ENCODE measurements at regions not wholly inside any gene's neighbourhood (a gene's known extent, or its start where the extent isn't known, plus 50 kb on each side); places are given as distances from the start of the nearest gene placed in this dataset.

GRCh38 chr16:79392081-79392480 lies 208.5 kb downstream of the MAF start:
- no peak for TF ChIP-seq NANOG (IDR thresholded peaks at IDR 0.05; ENCODE audit: borderline replicate concordance)
- no peak for TF ChIP-seq ZNF331 (CRISPR knock-in tag; IDR thresholded peaks at IDR 0.05; ENCODE audit: low read depth)
- no peak for TF ChIP-seq JUNB (IDR thresholded peaks at IDR 0.05; ENCODE audit: unreplicated experiment)
- TF ChIP-seq, protein P1, sequence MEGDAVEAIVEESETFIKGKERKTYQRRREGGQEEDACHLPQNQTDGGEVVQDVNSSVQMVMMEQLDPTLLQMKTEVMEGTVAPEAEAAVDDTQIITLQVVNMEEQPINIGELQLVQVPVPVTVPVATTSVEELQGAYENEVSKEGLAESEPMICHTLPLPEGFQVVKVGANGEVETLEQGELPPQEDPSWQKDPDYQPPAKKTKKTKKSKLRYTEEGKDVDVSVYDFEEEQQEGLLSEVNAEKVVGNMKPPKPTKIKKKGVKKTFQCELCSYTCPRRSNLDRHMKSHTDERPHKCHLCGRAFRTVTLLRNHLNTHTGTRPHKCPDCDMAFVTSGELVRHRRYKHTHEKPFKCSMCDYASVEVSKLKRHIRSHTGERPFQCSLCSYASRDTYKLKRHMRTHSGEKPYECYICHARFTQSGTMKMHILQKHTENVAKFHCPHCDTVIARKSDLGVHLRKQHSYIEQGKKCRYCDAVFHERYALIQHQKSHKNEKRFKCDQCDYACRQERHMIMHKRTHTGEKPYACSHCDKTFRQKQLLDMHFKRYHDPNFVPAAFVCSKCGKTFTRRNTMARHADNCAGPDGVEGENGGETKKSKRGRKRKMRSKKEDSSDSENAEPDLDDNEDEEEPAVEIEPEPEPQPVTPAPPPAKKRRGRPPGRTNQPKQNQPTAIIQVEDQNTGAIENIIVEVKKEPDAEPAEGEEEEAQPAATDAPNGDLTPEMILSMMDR (conservative IDR thresholded peaks at IDR 0.05; ENCODE audit: low read depth in 2 of 2) = no peak
- TF ChIP-seq CREB1 (CRISPR knock-in tag; IDR thresholded peaks at IDR 0.05; ENCODE audit: low read depth) = no peak
- TF ChIP-seq, protein P2, sequence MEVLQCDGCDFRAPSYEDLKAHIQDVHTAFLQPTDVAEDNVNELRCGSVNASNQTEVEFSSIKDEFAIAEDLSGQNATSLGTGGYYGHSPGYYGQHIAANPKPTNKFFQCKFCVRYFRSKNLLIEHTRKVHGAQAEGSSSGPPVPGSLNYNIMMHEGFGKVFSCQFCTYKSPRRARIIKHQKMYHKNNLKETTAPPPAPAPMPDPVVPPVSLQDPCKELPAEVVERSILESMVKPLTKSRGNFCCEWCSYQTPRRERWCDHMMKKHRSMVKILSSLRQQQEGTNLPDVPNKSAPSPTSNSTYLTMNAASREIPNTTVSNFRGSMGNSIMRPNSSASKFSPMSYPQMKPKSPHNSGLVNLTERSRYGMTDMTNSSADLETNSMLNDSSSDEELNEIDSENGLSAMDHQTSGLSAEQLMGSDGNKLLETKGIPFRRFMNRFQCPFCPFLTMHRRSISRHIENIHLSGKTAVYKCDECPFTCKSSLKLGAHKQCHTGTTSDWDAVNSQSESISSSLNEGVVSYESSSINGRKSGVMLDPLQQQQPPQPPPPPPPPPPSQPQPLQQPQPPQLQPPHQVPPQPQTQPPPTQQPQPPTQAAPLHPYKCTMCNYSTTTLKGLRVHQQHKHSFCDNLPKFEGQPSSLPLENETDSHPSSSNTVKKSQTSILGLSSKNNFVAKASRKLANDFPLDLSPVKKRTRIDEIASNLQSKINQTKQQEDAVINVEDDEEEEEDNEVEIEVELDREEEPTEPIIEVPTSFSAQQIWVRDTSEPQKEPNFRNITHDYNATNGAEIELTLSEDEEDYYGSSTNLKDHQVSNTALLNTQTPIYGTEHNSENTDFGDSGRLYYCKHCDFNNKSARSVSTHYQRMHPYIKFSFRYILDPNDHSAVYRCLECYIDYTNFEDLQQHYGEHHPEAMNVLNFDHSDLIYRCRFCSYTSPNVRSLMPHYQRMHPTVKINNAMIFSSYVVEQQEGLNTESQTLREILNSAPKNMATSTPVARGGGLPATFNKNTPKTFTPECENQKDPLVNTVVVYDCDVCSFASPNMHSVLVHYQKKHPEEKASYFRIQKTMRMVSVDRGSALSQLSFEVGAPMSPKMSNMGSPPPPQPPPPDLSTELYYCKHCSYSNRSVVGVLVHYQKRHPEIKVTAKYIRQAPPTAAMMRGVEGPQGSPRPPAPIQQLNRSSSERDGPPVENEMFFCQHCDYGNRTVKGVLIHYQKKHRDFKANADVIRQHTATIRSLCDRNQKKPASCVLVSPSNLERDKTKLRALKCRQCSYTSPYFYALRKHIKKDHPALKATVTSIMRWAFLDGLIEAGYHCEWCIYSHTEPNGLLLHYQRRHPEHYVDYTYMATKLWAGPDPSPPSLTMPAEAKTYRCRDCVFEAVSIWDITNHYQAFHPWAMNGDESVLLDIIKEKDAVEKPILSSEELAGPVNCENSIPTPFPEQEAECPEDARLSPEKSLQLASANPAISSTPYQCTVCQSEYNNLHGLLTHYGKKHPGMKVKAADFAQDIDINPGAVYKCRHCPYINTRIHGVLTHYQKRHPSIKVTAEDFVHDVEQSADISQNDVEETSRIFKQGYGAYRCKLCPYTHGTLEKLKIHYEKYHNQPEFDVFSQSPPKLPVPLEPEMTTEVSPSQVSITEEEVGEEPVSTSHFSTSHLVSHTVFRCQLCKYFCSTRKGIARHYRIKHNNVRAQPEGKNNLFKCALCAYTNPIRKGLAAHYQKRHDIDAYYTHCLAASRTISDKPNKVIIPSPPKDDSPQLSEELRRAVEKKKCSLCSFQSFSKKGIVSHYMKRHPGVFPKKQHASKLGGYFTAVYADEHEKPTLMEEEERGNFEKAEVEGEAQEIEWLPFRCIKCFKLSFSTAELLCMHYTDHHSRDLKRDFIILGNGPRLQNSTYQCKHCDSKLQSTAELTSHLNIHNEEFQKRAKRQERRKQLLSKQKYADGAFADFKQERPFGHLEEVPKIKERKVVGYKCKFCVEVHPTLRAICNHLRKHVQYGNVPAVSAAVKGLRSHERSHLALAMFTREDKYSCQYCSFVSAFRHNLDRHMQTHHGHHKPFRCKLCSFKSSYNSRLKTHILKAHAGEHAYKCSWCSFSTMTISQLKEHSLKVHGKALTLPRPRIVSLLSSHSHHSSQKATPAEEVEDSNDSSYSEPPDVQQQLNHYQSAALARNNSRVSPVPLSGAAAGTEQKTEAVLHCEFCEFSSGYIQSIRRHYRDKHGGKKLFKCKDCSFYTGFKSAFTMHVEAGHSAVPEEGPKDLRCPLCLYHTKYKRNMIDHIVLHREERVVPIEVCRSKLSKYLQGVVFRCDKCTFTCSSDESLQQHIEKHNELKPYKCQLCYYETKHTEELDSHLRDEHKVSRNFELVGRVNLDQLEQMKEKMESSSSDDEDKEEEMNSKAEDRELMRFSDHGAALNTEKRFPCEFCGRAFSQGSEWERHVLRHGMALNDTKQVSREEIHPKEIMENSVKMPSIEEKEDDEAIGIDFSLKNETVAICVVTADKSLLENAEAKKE (CRISPR knock-in tag; IDR thresholded peaks at IDR 0.05) = no peak
- TF ChIP-seq, protein P3, sequence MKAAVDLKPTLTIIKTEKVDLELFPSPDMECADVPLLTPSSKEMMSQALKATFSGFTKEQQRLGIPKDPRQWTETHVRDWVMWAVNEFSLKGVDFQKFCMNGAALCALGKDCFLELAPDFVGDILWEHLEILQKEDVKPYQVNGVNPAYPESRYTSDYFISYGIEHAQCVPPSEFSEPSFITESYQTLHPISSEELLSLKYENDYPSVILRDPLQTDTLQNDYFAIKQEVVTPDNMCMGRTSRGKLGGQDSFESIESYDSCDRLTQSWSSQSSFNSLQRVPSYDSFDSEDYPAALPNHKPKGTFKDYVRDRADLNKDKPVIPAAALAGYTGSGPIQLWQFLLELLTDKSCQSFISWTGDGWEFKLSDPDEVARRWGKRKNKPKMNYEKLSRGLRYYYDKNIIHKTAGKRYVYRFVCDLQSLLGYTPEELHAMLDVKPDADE (IDR thresholded peaks at IDR 0.05) = no peak
- no peak for TF ChIP-seq EZH2 (IDR thresholded peaks at IDR 0.05; ENCODE audit: low read depth, unreplicated experiment)
- Mint-ChIP-seq H3K27ac (no peak overlapping the region), H3K9me3 (no peaks in the 10 kb centered on the region; the same call in 2 of the 3 replicates), H3K36me3 (ENCODE audit: low read depth) (no peaks in the 10 kb centered on the region), H3K4me1 (peaks cover 8% of the 10 kb centered on the region), H3K27me3 (ENCODE audit: insufficient read depth, low read depth, poor library complexity) (peaks cover 8% of the 10 kb centered on the region), H3K4me3 (no peak overlapping the region)
- ATAC-seq (no peak), DNase-seq (ENCODE audit: low spot score) (no peak)
- Histone ChIP-seq H3K27me3 (ENCODE audit: insufficient read depth) (no peaks in the 10 kb centered on the region), H3K79me2 (replicated peaks; ENCODE audit: insufficient read depth) (no peaks in the 10 kb centered on the region), H3K4me2 (no peak overlapping the region), H3F3A (replicated peaks; ENCODE audit: low read depth) (no peaks in the 10 kb centered on the region), H3K27ac (ENCODE audit: low read depth) (no peak overlapping the region), H3K4me1 (ENCODE audit: insufficient read depth) (no peaks in the 10 kb centered on the region), H3K4me3 (no peak overlapping the region), H2AFZ (no peak overlapping the region), H3K36me3 (ENCODE audit: insufficient read depth) (no peaks in the 10 kb centered on the region), H4K20me1 (replicated peaks; ENCODE audit: insufficient read depth) (no peaks in the 10 kb centered on the region), H3K9me2 (ENCODE audit: insufficient read depth) (0 out of 2 replicates have a peak, but pooled peaks cover 3% of the 10 kb centered on the region)
